Occipital lobe (tissue), 1 donor: ENCODE measurements at regions not wholly inside any gene's neighbourhood (a gene's known extent, or its start where the extent isn't known, plus 50 kb on each side); places are given as distances from the start of the nearest gene placed in this dataset.
"Not testable (repeated sequence)": the region's sequence is repeated elsewhere in the genome, so short reads cannot be mapped to it uniquely, and the experiment has no call there.

Experiments used
- DNase-seq: peaks from one replicate; lab custom pipeline; 2025; lab: John Stamatoyannopoulos, UW

DNA sequence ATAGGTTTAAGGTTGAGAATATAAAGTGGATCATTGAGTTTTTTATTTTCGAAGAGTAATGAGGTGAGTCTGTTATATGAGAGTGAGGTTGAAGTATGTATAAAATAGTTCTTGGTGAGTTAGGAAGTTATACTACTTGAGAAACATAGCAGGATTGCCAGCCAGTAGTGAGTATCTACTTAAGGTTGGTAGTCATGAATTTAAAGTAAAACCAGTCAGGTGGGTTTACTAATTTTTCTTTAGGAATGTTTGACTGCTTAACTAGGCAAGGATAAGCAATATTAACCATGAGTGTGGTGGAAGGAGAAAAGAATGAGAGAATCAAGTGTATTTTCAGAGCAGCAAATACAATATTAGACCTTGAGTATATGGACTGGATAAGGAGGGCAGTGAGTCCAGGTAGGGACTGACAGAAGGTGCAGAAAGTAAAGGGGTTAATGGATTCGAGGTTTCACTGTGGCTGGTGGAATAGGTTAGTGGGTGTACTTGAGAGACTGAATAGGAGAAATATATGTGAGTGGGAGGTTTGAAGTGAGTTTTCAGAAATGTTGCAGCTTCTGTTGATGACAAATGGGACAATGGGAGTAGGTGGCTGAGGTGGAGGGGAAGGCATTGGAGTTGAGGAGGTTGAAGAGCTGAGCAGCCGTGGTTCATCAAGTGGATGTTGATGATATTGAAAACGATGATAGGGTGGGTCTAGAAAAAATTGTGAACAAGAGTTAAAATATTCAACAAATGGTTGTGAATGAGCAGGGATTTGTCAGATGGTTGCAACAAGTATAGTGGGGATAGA lies 232.5 kb upstream of the ASCC3 start:
- no peak for DNase-seq

DNA sequence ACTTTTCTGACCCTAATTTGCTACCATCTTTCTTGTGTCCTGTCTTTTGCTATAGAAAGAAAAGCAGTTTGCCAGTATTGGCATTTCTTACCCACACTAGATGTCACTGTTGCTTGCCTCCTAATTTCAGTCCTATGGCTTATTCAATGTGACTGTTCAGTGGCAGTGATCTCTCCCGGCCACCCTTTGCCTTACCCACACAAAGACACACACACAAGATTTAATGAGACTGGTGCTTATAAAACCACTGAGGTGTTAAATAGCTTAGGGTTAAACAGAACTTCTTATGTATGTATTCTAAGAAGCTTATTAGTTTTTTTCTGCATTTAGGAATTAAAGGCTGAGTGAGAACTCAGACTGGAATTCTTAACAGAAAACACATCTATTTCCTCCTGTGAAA lies 233.6 kb upstream of the ASCC3 start:
- DNase-seq, result peak; percentile 3

- no peak for DNase-seq
Observed at GRCh38 chr6:101116337-101116736, 235.2 kb upstream of the ASCC3 start.

DNA sequence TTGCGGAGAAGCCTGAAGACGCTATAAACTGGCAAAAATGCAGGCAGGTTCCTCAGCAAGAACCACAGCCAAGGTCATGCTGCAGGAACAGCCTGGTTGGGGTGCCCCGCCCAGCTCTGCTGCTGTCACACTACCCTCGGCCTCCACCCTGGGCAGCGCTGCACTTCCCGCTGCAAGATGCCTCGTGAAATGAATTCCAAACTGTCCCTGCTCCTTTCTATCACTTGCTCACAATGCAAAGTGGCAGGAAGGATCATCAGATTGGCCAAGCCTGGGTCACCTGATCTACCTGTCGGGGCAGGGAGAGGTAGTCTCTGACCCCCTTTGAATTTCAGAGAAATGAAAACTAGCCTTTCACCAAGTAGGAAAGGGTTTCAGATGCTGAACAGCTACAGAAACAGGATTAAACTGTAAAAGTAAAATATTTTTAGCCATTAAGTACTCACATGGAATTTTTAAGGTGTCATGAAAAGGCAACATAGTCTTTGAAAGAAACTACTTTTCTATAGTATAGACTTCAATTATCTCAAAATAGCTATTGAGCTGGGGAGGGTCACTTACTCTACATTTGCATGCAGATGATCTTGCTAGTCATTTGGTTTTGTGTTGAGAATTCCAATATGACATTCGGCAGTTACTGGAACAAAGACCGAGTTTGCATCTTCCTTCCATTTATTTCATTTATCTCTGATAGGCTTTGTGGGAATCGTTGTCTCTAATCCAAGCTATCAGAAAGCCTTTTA lies 236.4 kb upstream of the ASCC3 start:
- no peak for DNase-seq

- no peak for DNase-seq
Observed at GRCh38 chr6:101118136-101118396, 236.9 kb upstream of the ASCC3 start.

GRCh38 chr6:101120747-101121146 lies 239.6 kb upstream of the ASCC3 start:
- no peak for DNase-seq

DNA sequence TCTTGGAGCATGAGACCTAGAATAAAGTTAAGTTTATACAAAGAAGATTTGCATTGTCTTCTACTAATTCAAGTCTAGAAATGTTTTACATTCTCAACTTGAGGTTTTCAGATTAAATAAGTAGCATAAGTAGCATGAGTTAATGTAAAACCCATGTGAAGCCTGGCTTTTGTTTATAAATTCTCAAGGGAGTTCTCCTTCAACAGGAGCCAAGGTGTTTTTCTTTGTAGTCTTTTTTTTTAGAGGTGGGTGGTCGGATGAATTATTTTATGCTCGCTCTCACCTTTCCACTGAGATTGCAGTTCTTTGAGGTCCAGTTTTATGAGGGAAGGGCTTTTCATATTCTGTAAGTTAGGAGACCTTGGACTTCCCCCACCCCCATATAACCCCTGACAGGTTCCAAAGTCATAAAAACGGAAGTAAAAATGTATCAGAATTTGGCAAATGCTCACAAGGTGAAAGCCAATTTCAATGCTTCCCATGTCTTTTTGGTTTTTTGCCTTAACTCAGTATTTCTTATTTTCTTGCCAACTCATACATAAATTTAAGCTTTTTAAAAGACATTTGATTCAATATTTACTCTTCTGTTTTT lies 244.3 kb upstream of the ASCC3 start:
- no peak for DNase-seq

- no peak for DNase-seq
Observed at GRCh38 chr6:101126501-101126900, 245.4 kb upstream of the ASCC3 start.

DNA sequence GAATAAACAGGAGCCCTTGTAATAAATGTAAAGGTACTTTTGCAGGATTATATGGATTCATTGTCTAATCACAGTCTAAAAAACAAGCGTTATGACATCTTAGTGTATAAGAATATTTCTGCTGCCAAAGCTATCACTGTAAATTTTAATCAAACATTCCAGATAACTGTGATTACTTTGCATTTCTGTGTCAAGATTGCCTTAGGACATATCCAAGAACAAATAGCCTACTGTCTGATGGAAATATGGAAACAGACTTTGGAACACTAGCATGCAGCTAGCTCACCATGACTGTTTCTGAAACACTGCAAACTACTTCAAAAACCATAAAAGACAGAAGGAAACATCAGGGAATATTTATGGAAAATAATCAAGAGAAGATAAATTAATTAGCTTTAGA lies 248.7 kb upstream of the ASCC3 start:
- no peak for DNase-seq

DNA sequence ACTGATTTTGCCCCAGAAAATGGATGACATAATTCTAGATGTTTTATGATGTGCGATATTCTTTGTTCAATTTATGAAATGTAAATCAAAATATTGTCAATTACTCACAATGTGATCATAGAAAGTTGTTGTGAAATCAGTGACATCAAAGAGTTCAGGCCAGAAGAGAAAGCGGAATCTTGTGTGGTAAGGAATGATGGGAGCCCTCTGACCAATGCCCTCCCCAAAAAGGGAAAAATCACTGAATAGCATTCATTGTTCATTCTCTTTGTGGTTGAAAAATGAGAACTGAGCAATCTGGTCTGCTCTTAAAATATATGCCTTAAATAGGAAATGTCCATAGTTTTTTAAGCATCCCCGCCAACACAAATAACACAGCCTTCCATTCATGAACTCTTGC lies 247.1 kb upstream of the GRIK2 start:
- no peak for DNase-seq

DNA sequence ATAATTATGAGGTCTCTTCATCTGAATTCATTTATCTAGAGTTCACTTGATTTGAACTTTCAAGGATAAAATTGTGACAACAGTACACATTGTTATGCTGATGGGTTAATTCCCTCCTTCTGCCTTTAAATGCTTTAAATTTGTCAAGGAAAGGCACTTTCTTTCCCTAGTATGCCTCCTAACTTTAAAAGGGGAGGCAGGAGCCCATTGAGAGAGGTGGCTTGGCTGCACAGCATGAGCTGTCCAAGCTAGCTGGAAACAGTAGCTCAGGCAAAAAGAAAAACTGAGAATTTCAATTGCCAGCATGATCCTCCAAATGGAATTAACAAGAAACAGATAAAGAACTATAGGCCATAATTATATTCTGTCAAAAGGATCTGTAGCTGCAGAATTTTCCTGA lies 243.3 kb upstream of the GRIK2 start:
- DNase-seq, result no peak

GRCh38 chr6:101157638-101158037 lies 235.9 kb upstream of the GRIK2 start:
- not testable (repeated sequence) for DNase-seq

GRCh38 chr6:101163611-101164010 lies 229.9 kb upstream of the GRIK2 start:
- no peak for DNase-seq

GRCh38 chr6:101167638-101168037 lies 225.9 kb upstream of the GRIK2 start:
- no peak for DNase-seq

GRCh38 chr6:101171049-101171448 lies 222.5 kb upstream of the GRIK2 start:
- DNase-seq, result not testable (repeated sequence)

GRCh38 chr6:101178748-101179147 lies 214.8 kb upstream of the GRIK2 start:
- DNase-seq, result no peak

DNA sequence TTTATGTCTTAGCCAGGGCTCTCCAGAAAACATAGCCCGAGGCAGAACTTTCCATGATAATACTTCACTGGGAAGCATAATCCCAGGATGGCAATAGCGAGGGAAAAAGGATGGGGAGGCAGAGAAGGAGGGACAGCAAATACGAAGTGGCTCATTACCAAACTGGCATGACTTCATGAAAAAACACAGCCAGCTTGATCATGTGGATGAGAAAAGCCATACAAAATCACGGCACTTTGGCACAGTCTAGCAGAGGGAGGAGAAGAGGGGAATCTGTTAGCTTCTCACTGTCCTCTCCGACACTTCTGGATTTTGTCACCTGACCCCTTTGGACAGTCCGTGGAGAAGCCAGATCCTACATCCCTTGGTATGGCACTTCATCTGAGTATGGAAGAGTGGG lies 212.5 kb upstream of the GRIK2 start:
- no peak for DNase-seq

DNA sequence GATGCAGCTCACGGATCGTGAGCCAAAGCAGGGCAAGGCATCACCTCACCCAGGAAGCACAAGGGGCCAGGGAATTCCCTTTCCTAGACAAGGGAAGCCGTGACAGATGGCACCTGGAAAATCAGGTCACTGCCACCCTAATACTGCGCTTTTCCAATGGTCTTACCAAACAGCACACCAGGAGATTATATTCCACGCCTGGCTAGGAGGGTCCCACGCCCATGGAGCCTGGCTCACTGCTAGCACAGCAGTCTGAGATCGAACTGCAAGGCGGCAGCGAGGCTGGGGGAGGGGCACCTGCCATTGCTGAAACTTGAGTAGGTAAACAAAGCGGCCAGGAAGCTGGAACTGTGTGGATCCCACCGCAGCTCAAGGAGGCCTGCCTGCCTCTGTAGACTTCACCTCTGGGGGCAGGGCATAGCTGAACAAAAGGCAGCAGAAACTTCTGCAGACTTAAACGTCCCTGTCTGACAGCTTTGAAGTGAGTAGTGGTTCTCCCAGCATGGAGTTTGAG lies 205.2 kb upstream of the GRIK2 start:
- DNase-seq, result not testable (repeated sequence)

DNA sequence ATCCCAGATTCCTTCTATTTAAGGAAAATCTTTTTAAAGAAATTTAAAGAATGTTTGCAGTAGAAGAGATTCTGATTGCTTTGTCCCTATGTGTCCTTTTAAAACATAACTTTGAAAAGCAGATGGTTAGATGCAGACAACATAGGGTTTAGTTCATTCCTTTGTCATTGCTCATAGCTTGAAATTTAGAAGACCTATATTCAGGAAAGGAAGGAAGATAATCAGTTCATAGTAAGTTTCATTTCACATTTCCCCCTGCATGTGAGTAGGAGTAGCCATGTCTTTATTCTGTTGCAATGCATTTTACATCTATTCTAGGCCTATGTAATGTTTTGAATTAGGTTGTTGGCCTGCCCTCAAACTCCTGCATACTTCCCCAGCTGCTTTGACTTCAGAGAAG lies 197.9 kb upstream of the GRIK2 start:
- no peak for DNase-seq

GRCh38 chr6:101199441-101199840 lies 194.1 kb upstream of the GRIK2 start:
- DNase-seq, result no peak

- DNase-seq, result no peak
Observed at GRCh38 chr6:101202867-101203374, 190.6 kb upstream of the GRIK2 start.

DNA sequence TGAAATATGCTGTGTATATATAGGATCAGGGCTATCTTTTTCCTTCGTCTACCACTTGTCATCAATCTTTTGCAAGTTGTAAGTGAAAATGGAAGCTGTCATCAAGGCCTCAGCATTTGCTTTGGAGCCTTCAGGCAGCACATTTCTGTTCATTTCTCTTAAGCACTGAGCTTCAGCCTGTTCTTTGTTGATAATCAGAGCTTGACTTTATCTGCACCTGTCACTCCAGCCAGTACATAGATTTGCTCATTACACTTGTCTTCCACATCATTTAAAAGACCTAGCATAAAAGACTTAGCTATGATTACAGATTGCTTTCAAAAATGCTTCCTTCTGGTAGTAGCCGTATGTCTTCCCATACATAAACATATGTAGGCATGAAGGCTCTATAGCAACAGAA lies 189.8 kb upstream of the GRIK2 start:
- DNase-seq, result no peak

- DNase-seq, result no peak
Observed at GRCh38 chr6:101208152-101208551, 185.4 kb upstream of the GRIK2 start.
